H1 (cell line): ENCODE measurements at regions not wholly inside any gene's neighbourhood (a gene's known extent, or its start where the extent isn't known, plus 50 kb on each side); places are given as distances from the start of the nearest gene placed in this dataset.

Experiments
- ASH2L ChIP-seq: fragments of 200-600, 300-600 bp; sonication (generic); IDR thresholded peaks from one replicate; pipeline ENCODE4 v1.7.1; 2017; ENCODE audit warnings: low read length
- TF ChIP-seq, protein P1 (sequence below): IDR thresholded peaks from 2 replicates; pipeline ENCODE4 v1.6.1; 2011; ENCODE audit warnings: low read depth, mild to moderate bottlenecking, low read length; ENCODE audit not compliant: insufficient read depth

DNA sequence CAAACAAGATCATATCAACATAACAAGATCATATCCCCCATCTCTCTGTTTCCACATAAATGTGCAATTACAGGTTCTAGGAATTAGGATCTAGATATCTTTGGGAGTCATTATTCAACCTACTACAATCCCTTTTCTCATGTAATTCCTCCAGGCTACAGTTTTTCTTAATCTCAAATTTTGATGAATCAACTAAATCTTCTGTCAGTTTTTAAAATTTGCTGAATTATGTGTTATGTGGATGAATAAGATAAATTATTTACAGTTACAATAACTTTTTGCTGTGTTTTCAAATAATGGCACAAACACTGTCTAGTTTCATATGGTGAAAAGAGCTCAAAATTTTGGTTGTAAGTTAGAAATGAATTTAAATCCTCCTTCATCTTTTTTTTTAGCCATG, 405.8 kb downstream of the FAM170A start (continued):
- TF ChIP-seq, protein P1, sequence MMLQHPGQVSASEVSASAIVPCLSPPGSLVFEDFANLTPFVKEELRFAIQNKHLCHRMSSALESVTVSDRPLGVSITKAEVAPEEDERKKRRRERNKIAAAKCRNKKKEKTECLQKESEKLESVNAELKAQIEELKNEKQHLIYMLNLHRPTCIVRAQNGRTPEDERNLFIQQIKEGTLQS = no peak
- TF ChIP-seq ASH2L = no peak
